IgD-negative memory B cell (primary cell): ENCODE measurements at regions not wholly inside any gene's neighbourhood (a gene's known extent, or its start where the extent isn't known, plus 50 kb on each side); places are given as distances from the start of the nearest gene placed in this dataset.

Experiments used
- H3K27ac Mint-ChIP-seq, 3 donors: one replicate each; pipeline ENCODE4 v1.8.0; 2020 to 2022; ENCODE audit warnings: mild to moderate bottlenecking in 3 of 3, mixed read lengths in 3 of 3, moderate library complexity in 1 of 3
- H3K27me3 Mint-ChIP-seq: one replicate; pipeline ENCODE4 v1.8.0; 2021; ENCODE audit warnings: mixed read lengths
- H3K36me3 Mint-ChIP-seq: one replicate; pipeline ENCODE4 v1.8.0; 2020; ENCODE audit warnings: mild to moderate bottlenecking, mixed read lengths
- H3K4me1 Mint-ChIP-seq, 3 donors: one replicate each; pipeline ENCODE4 v1.8.0; 2020 to 2022; ENCODE audit warnings: mixed read lengths in 3 of 3, mild to moderate bottlenecking in 1 of 3
- H3K4me3 Mint-ChIP-seq, 4 donors: one replicate each; pipeline ENCODE4 v1.8.0; 2020 to 2022; ENCODE audit warnings: mild to moderate bottlenecking in 4 of 4, mixed read lengths in 4 of 4, moderate library complexity in 3 of 4
- H3K9me3 Mint-ChIP-seq, 3 donors: one replicate each; pipeline ENCODE4 v1.8.0; 2020 to 2021; ENCODE audit warnings: mixed read lengths in 3 of 3, mild to moderate bottlenecking in 1 of 3

DNA sequence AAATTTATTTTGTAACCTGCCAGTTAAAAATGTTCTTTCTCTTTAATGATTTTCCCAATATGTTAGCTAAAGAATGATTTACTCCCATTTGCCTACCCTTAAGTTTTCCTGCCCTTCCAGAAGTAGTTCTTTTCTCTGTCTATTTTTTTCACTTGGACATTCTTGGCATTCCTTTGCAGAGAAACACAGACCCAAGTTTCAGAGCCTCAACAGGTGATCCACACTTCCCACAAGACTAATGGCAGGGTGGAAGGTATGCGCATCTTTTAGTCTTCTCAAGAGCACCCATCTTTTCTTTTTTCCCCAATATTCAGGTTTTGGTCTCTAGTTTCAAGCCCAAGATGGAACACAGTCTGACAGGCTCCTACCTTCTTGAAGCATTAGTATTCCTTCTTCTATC, 420.7 kb downstream of the ADAMTS20 start:
- Mint-ChIP-seq H3K27me3 (peaks cover 2% of the 10 kb centered on the region), H3K9me3 (peaks cover 0 to 1% (median 0%) of the 10 kb centered on the region in 3 donors), H3K4me1 (no peaks in the 10 kb centered on the region), H3K4me3 (no peak overlapping the region), H3K27ac (no peak overlapping the region), H3K36me3 (no peaks in the 10 kb centered on the region)

GRCh38 chr12:43127886-43128549, 424.0 kb downstream of the ADAMTS20 start:
- Mint-ChIP-seq H3K27me3 (peaks cover 2% of the 10 kb centered on the region), H3K4me3 (no peak overlapping the region), H3K27ac (no peak overlapping the region), H3K4me1 (no peaks in the 10 kb centered on the region), H3K36me3 (no peaks in the 10 kb centered on the region), H3K9me3 (peaks cover 0 to 1% (median 0%) of the 10 kb centered on the region in 3 donors)

GRCh38 chr12:43126652-43127375, 425.2 kb downstream of the ADAMTS20 start:
- Mint-ChIP-seq H3K4me1 (no peaks in the 10 kb centered on the region), H3K4me3 (no peak overlapping the region), H3K36me3 (no peaks in the 10 kb centered on the region), H3K9me3 (peaks cover 0 to 1% (median 0%) of the 10 kb centered on the region in 3 donors), H3K27me3 (peaks cover 2% of the 10 kb centered on the region), H3K27ac (no peak overlapping the region)

DNA sequence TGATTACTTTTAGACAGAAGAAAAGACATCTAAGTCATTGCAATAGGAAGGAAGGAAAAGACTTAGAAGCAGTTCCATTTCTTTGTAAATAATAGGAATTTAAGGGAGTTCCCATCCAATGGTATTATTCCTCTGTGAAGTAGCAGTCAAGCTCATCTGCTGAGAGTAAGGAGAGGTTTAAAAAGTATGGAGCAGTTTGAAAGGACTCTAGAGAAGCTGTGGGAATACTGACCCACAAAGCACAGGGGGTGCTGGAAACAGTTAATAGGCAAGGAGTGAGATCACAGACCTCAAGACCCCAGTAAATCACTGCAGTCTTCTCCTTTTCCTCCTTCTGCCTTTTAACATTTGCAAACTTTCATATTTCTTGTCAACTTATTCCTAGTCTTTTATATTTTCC, 428.5 kb downstream of the ADAMTS20 start:
- H3K4me3 Mint-ChIP-seq, result no peak overlapping the region

DNA sequence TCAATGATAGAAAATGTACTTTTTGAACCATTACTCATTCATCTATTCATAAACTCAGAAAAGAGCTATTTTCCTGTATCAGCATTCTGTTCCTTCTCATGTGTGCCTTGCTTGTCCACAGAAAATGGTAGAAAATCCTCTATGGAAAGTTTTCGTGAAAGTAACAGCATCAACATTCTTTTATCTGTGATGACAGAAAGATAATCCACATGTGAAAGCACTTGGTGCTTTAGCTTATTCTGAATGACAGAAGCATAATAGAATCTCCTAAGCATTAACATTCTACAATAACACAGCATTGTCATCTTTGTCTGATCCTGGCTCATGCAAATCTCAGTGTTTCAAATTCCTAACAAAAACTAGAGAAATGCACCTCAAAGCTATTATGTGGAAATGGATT, 431.9 kb downstream of the ADAMTS20 start:
- Mint-ChIP-seq H3K9me3 (no peaks in the 10 kb centered on the region), H3K27ac (no peak overlapping the region)

More for the DNA sequence above, 428.5 kb downstream of the ADAMTS20 start:
- no peak overlapping the region for H3K27ac Mint-ChIP-seq
- peaks cover 4% of the 10 kb centered on the region for H3K27me3 Mint-ChIP-seq
- no peaks in the 10 kb centered on the region for H3K9me3 Mint-ChIP-seq
- no peaks in the 10 kb centered on the region for H3K36me3 Mint-ChIP-seq
- no peaks in the 10 kb centered on the region for H3K4me1 Mint-ChIP-seq

GRCh38 chr12:43118881-43119280, 433.1 kb downstream of the ADAMTS20 start:
- no peak overlapping the region for H3K27ac Mint-ChIP-seq
- peaks cover 1% of the 10 kb centered on the region for H3K27me3 Mint-ChIP-seq
- H3K4me3 Mint-ChIP-seq, result no peak overlapping the region
- H3K4me1 Mint-ChIP-seq, result no peaks in the 10 kb centered on the region
- H3K9me3 Mint-ChIP-seq, result no peaks in the 10 kb centered on the region
- no peaks in the 10 kb centered on the region for H3K36me3 Mint-ChIP-seq

More for the DNA sequence above, 431.9 kb downstream of the ADAMTS20 start:
- H3K27me3 Mint-ChIP-seq, result peaks cover 3% of the 10 kb centered on the region
- no peaks in the 10 kb centered on the region for H3K4me1 Mint-ChIP-seq
- H3K36me3 Mint-ChIP-seq, result no peaks in the 10 kb centered on the region
- H3K4me3 Mint-ChIP-seq, result no peak overlapping the region

- H3K9me3 Mint-ChIP-seq, result no peaks in the 10 kb centered on the region
- no peak overlapping the region for H3K4me3 Mint-ChIP-seq
- no peaks in the 10 kb centered on the region for H3K36me3 Mint-ChIP-seq
- no peaks in the 10 kb centered on the region for H3K4me1 Mint-ChIP-seq
- H3K27me3 Mint-ChIP-seq, result peaks cover 1% of the 10 kb centered on the region
- H3K27ac Mint-ChIP-seq, result no peak overlapping the region
Observed at GRCh38 chr12:43118234-43118633, 433.8 kb downstream of the ADAMTS20 start.

- no peaks in the 10 kb centered on the region for H3K4me1 Mint-ChIP-seq
- H3K27ac Mint-ChIP-seq, result no peak overlapping the region
- peaks cover 1% of the 10 kb centered on the region for H3K27me3 Mint-ChIP-seq
- no peaks in the 10 kb centered on the region for H3K9me3 Mint-ChIP-seq
- H3K36me3 Mint-ChIP-seq, result no peaks in the 10 kb centered on the region
- H3K4me3 Mint-ChIP-seq, result no peak overlapping the region
Observed at GRCh38 chr12:43117226-43117930, 434.6 kb downstream of the ADAMTS20 start.

- Mint-ChIP-seq H3K4me3 (no peak overlapping the region), H3K9me3 (no peaks in the 10 kb centered on the region), H3K27me3 (no peaks in the 10 kb centered on the region), H3K27ac (no peak overlapping the region), H3K36me3 (no peaks in the 10 kb centered on the region), H3K4me1 (peaks cover 0 to 6% (median 4%) of the 10 kb centered on the region in 3 donors)
Observed at GRCh38 chr12:43115441-43116160, 436.4 kb downstream of the ADAMTS20 start.

DNA sequence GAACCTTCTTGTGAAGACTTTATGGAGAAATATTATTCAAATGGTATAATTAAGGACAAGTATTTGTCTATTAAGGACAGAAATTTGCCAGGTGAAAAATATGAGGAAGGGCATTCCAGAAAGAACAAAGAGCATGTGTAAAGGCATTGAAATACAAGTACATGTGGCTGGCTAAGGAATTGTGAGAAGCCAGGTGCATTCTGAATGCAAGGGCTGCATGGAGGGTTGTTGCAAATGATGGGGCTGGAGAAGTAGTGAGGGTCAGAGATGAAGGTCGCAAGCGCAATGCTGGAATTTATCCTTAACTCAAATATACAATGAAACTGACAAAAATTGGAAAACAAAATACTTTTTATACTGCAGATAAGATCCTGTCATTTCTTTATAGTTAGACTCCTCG, 437.7 kb downstream of the ADAMTS20 start:
- H3K9me3 Mint-ChIP-seq, result no peaks in the 10 kb centered on the region
- no peaks in the 10 kb centered on the region for H3K27me3 Mint-ChIP-seq
- H3K4me1 Mint-ChIP-seq, result peaks cover 0 to 9% (median 6%) of the 10 kb centered on the region in 3 donors
- H3K27ac Mint-ChIP-seq, result no peak overlapping the region
- no peaks in the 10 kb centered on the region for H3K36me3 Mint-ChIP-seq
- no peak overlapping the region for H3K4me3 Mint-ChIP-seq

DNA sequence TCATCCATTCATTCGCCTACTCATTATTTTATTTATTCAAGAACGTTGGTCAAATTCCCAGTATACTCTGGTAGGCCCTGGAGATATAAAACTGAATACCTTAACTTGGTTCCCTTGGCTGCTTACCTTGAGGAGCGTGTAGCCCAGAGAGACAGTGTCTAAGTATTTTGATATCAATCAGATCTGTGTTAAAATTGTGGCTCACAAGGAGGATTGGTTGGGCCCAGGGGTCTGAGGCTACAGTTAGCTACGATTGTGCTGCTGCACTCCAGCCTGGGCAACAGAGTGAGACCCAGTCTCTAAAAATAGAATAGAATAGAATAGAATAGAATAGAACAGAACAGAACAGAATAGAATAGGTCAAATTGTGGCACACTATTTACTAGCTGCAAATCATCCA, 438.4 kb downstream of the ADAMTS20 start:
- Mint-ChIP-seq H3K4me1 (peaks cover 0 to 9% (median 6%) of the 10 kb centered on the region in 3 donors), H3K4me3 (no peak overlapping the region), H3K36me3 (peaks cover 2% of the 10 kb centered on the region), H3K9me3 (no peaks in the 10 kb centered on the region), H3K27me3 (no peaks in the 10 kb centered on the region), H3K27ac (no peak overlapping the region)

DNA sequence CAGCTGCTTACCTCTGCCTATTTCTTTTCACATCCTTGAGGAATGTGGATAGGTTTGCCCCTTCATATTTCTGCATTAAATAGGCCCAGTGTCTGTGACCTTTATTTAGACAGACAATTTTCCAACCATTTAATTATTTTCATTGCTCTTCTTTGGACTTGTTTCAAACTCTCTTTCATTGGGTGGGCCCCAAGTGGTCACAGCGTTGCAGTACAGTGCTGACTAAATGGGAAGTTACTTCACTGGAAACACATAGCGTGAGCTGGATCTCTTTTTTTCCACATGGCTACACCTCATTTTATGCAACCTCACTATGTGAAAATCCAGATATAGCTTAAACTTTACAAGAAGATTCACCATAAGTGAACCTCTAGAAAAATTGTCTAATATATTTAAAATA, 438.9 kb downstream of the ADAMTS20 start:
- no peaks in the 10 kb centered on the region for H3K27me3 Mint-ChIP-seq
- H3K4me3 Mint-ChIP-seq, result no peak overlapping the region
- H3K27ac Mint-ChIP-seq, result no peak overlapping the region
- H3K36me3 Mint-ChIP-seq, result peaks cover 2% of the 10 kb centered on the region
- peaks cover 0 to 9% (median 6%) of the 10 kb centered on the region in 3 donors for H3K4me1 Mint-ChIP-seq
- H3K9me3 Mint-ChIP-seq, result no peaks in the 10 kb centered on the region

DNA sequence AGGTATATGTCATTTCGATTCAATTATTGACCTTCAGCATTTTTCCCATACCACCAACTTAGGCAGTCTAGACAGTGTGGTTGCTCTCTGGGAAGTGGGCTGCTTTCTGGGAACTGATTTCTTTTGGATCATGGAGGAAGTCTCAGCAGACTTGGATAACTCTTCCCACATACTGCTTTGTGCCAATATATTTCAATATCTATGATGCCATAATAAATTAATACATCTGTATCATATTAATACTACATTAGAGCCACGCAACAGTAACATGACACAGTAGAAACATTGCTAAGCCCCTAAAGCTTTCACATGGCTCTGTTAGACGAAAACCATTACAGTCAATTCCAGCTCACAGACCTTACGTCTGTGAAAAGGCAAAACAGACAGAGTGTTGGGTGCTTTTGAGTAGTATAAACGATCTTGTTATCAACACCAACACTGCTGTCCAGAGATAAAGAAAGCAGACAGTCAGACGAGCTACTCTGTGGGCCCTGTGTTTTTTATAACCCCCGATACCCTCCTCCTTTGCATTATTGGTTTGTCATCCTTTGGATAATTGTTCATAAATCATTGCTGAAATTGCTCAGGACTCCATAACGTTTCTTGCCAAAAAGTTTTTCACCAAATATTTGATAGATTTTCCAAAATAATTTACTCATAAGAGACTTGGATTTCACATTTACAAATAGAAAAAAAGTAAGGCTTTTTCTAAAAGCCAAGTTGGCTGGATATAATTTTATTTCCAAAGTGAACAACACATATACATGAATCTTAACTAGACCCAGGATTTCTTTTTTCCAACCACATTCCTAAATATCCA, 439.7 kb downstream of the ADAMTS20 start:
- no peak overlapping the region for H3K27ac Mint-ChIP-seq
- no peak overlapping the region for H3K4me3 Mint-ChIP-seq
- no peaks in the 10 kb centered on the region for H3K9me3 Mint-ChIP-seq
- peaks cover 2% of the 10 kb centered on the region for H3K36me3 Mint-ChIP-seq
- peaks cover 0 to 9% (median 6%) of the 10 kb centered on the region in 3 donors for H3K4me1 Mint-ChIP-seq
- H3K27me3 Mint-ChIP-seq, result no peaks in the 10 kb centered on the region

- Mint-ChIP-seq H3K36me3 (peaks cover 2% of the 10 kb centered on the region), H3K27me3 (no peaks in the 10 kb centered on the region), H3K9me3 (no peaks in the 10 kb centered on the region), H3K27ac (no peak overlapping the region), H3K4me1 (peaks cover 0 to 9% (median 6%) of the 10 kb centered on the region in 3 donors), H3K4me3 (no peak overlapping the region)
Observed at GRCh38 chr12:43111608-43112007, 440.4 kb downstream of the ADAMTS20 start.
